IMR-90 (cell line): ENCODE measurements at regions not wholly inside any gene's neighbourhood (a gene's known extent, or its start where the extent isn't known, plus 50 kb on each side); places are given as distances from the start of the nearest gene placed in this dataset. TPM values are rescaled to one million over a fixed set of nuclear protein-coding genes. Genes with fewer than 3 reads are reported as not detected.

ENCODE experiments used
- microRNA-seq, 2 experiments: library from miRNA; stranded (forward) in 1 of 2; unstranded in 1 of 2; fragments of 10-50 nt in 1 of 2; fragments of <30 nt in 1 of 2; gene quantifications in 1 of 2; microRNA quantifications in 1 of 2; one replicate each; pipeline versions ENCODE3 to v1.1.0; 2013 to 2020; ENCODE audit not compliant: insufficient read depth in 1 of 2, insufficient read length in 1 of 2, unreplicated experiment in 1 of 2
- small RNA-seq, 5 experiments: library from RNA; depleted of rRNA; stranded (forward); fragments of <200 nt; gene quantifications; one replicate each; pipeline ENCODE3, GENCODE V24; 2012

Small RNA genes in the stretch of these regions (microRNA-seq; reads per million reads assigned to microRNA genes)
- gene AP000522.1 (ENCODE audit: insufficient read depth, insufficient read length): not detected

Small RNA genes in the stretch of these regions (small RNA-seq; reads per million reads assigned to genes)
- 0 reads per million in 5 experiments for gene AP000522.1
